Posterior vena cava (tissue), 2 donors: ENCODE measurements at regions not wholly inside any gene's neighbourhood (a gene's known extent, or its start where the extent isn't known, plus 50 kb on each side); places are given as distances from the start of the nearest gene placed in this dataset.

Source experiments
- DNase-seq: peaks from one replicate; pipeline ENCODE4 v3.0.0-alpha.2; 2020; ENCODE audit warnings: low spot score
- intact Hi-C, 2 donors: fragments of 100-400 bp; cut with DNase I; formaldehyde crosslinking; loops; one replicate each; pipeline versions ENCODE4 v1.14.1 to v1.14.2; 2022 to 2023
- donor health status: DM: yes; HTN: yes; CAD: no.
- donor health status: DM: yes; HTN: yes; CAD: no.

GRCh38 chr5:30878296-30878695 is 315.2 kb upstream of the CDH6 start:
- no peak for DNase-seq
- intact Hi-C loops = no loop called here

- no peak for DNase-seq
- intact Hi-C loops = no loop called here
Observed at GRCh38 chr5:30874241-30875034, 319.0 kb upstream of the CDH6 start.

- DNase-seq = no peak
- intact Hi-C loops = no loop called here
Observed at GRCh38 chr5:30871196-30871595, 322.3 kb upstream of the CDH6 start.

- intact Hi-C loops = no loop called here
- no peak for DNase-seq
Observed at GRCh38 chr5:30867711-30868110, 325.8 kb upstream of the CDH6 start.

GRCh38 chr5:30866142-30866541 is 327.3 kb upstream of the CDH6 start:
- DNase-seq = no peak
- intact Hi-C loops = no loop called here

GRCh38 chr5:30856242-30856641 is 337.2 kb upstream of the CDH6 start:
- intact Hi-C loops = no loop called here
- no peak for DNase-seq

- intact Hi-C loops = no loop called here
- DNase-seq = no peak
Observed at GRCh38 chr5:30853158-30853557, 340.3 kb upstream of the CDH6 start.

- no peak for DNase-seq
- intact Hi-C loops = no loop called here
Observed at GRCh38 chr5:30850866-30851265, 342.6 kb upstream of the CDH6 start.

- intact Hi-C loops = no loop called here
- no peak for DNase-seq
Observed at GRCh38 chr5:30849931-30850710, 343.4 kb upstream of the CDH6 start.

- intact Hi-C loops = no loop called here
- no peak for DNase-seq
Observed at GRCh38 chr5:30846171-30846570, 347.3 kb upstream of the CDH6 start.

GRCh38 chr5:30845194-30845593 is 348.3 kb upstream of the CDH6 start:
- no peak for DNase-seq
- intact Hi-C loops = no loop called here

GRCh38 chr5:30843541-30843940 is 349.9 kb upstream of the CDH6 start:
- intact Hi-C loops = no loop called here

GRCh38 chr5:30839956-30840355 is 353.5 kb upstream of the CDH6 start:
- no peak for DNase-seq
- intact Hi-C loops = no loop called here

More at GRCh38 chr5:30843541-30843940, 349.9 kb upstream of the CDH6 start:
- no peak for DNase-seq

- intact Hi-C loops = no loop called here
Observed at GRCh38 chr5:30838936-30839496, 354.5 kb upstream of the CDH6 start.

GRCh38 chr5:30832519-30832918 is 361.0 kb upstream of the CDH6 start:
- intact Hi-C loops = no loop called here
- DNase-seq = no peak

More at GRCh38 chr5:30838936-30839496, 354.5 kb upstream of the CDH6 start:
- DNase-seq = no peak

GRCh38 chr5:30831605-30832004 is 361.9 kb upstream of the CDH6 start:
- intact Hi-C loops = no loop called here
- no peak for DNase-seq

GRCh38 chr5:30831123-30831522 is 362.4 kb upstream of the CDH6 start:
- no peak for DNase-seq
- intact Hi-C loops = no loop called here

GRCh38 chr5:30811298-30811697 is 382.2 kb upstream of the CDH6 start:
- intact Hi-C loops = no loop called here
- no peak for DNase-seq

- DNase-seq = no peak
- intact Hi-C loops = no loop called here
Observed at GRCh38 chr5:30809933-30810332, 383.6 kb upstream of the CDH6 start.

GRCh38 chr5:30808996-30809395 is 384.5 kb upstream of the CDH6 start:
- no peak for DNase-seq
- intact Hi-C loops = no loop called here
